ENCODE measurements at regions not wholly inside any gene's neighbourhood (a gene's known extent, or its start where the extent isn't known, plus 50 kb on each side); places are given as distances from the start of the nearest gene placed in this dataset.

- no peak for ATAC-seq
- Histone ChIP-seq H3K4me1 (ENCODE audit: insufficient read depth, low read length) (peaks cover 17% of the 10 kb centered on the region), H3K4me2 (ENCODE audit: low read length) (no peak overlapping the region), H2AFZ (ENCODE audit: low read length) (no peak overlapping the region), H3K79me2 (ENCODE audit: low read length) (no peaks in the 10 kb centered on the region), H3K27ac (ENCODE audit: low read length) (no peak overlapping the region), H3F3A (ENCODE audit: low read length, unreplicated experiment) (peaks cover under 1% of the 10 kb centered on the region), H3K4me3 (ENCODE audit: low read length) (no peak overlapping the region), H3K27me3 (ENCODE audit: low read length) (no peaks in the 10 kb centered on the region), H3K9me3 (ENCODE audit: low read length) (no peaks in the 10 kb centered on the region), H3K36me3 (ENCODE audit: low read depth, low read length) (no peaks in the 10 kb centered on the region), H3K9ac (ENCODE audit: low read length) (no peak overlapping the region), H3K9me2 (replicated peaks; ENCODE audit: low read length) (no peaks in the 10 kb centered on the region), H4K20me1 (ENCODE audit: low read length) (no peaks in the 10 kb centered on the region)
- ChIA-PET POLR2A (ENCODE audit: unreplicated experiment) (no interaction called here), CTCF (no interaction called here)
- intact Hi-C loops (cut with micrococcal nuclease) = no loop called here
- no TSS peak for BruUV-seq (replicated peaks)
- no peak for TF ChIP-seq EZH2phosphoT487 (IDR thresholded peaks at IDR 0.05; ENCODE audit: borderline replicate concordance, low read length)
- TF ChIP-seq EZH2 (IDR thresholded peaks at IDR 0.05; ENCODE audit: low read length, unreplicated experiment) = no peak
- no peak for DNase-seq
Measured at GRCh38 chr2:19251554-19251953, 106.9 kb downstream of the OSR1 start.

- Histone ChIP-seq H3K79me2 (ENCODE audit: low read length) (no peaks in the 10 kb centered on the region), H3K27ac (ENCODE audit: low read length) (no peak overlapping the region), H3K27me3 (ENCODE audit: low read length) (no peaks in the 10 kb centered on the region), H3K4me3 (ENCODE audit: low read length) (no peak overlapping the region), H3K9ac (ENCODE audit: low read length) (no peak overlapping the region), H3K4me2 (ENCODE audit: low read length) (no peak overlapping the region), H3K9me3 (ENCODE audit: low read length) (no peaks in the 10 kb centered on the region), H4K20me1 (ENCODE audit: low read length) (no peaks in the 10 kb centered on the region), H3K9me2 (replicated peaks; ENCODE audit: low read length) (no peaks in the 10 kb centered on the region), H3F3A (ENCODE audit: low read length, unreplicated experiment) (no peaks in the 10 kb centered on the region), H3K4me1 (ENCODE audit: insufficient read depth, low read length) (peaks cover 12% of the 10 kb centered on the region), H3K36me3 (ENCODE audit: low read depth, low read length) (no peaks in the 10 kb centered on the region), H2AFZ (ENCODE audit: low read length) (no peak overlapping the region)
- DNase-seq (no peak), ATAC-seq (no peak)
- intact Hi-C loops (cut with micrococcal nuclease) = no loop called here
- TF ChIP-seq EZH2 (IDR thresholded peaks at IDR 0.05; ENCODE audit: low read length, unreplicated experiment) = no peak
- TF ChIP-seq CTCF (conservative IDR thresholded peaks at IDR 0.05; ENCODE audit: low read depth, low read length) = no peak
- no peak for TF ChIP-seq EZH2phosphoT487 (IDR thresholded peaks at IDR 0.05; ENCODE audit: borderline replicate concordance, low read length)
- CTCF ChIA-PET = no interaction called here
- POLR2A ChIA-PET (ENCODE audit: unreplicated experiment) = interaction anchor here (0.7 kb wide), 1 partner anchor 33 kb away, joined by 3 read pairs; no protein-coding TSS in a partner anchor
- no TSS peak for BruUV-seq (replicated peaks)
Measured at GRCh38 chr2:19250906-19251305, 107.5 kb downstream of the OSR1 start.

- Histone ChIP-seq H3K27me3 (ENCODE audit: low read length) (no peaks in the 10 kb centered on the region), H3K4me2 (ENCODE audit: low read length) (no peak overlapping the region), H3K9me2 (replicated peaks; ENCODE audit: low read length) (no peaks in the 10 kb centered on the region), H2AFZ (ENCODE audit: low read length) (no peak overlapping the region), H3K4me1 (ENCODE audit: insufficient read depth, low read length) (peaks cover 6% of the 10 kb centered on the region; the same call in 1 of the 2 replicates), H4K20me1 (ENCODE audit: low read length) (no peaks in the 10 kb centered on the region), H3K9ac (ENCODE audit: low read length) (no peak overlapping the region), H3F3A (ENCODE audit: low read length, unreplicated experiment) (no peaks in the 10 kb centered on the region), H3K4me3 (ENCODE audit: low read length) (no peak overlapping the region), H3K79me2 (ENCODE audit: low read length) (no peaks in the 10 kb centered on the region), H3K27ac (ENCODE audit: low read length) (no peak overlapping the region), H3K9me3 (ENCODE audit: low read length) (no peaks in the 10 kb centered on the region), H3K36me3 (ENCODE audit: low read depth, low read length) (no peaks in the 10 kb centered on the region)
- POLR2A ChIA-PET (ENCODE audit: unreplicated experiment) = no interaction called here
- TF ChIP-seq CTCF (conservative IDR thresholded peaks at IDR 0.05; ENCODE audit: low read depth, low read length) = no peak
- TF ChIP-seq EZH2phosphoT487 (IDR thresholded peaks at IDR 0.05; ENCODE audit: borderline replicate concordance, low read length) = no peak
- no peak for TF ChIP-seq EZH2 (IDR thresholded peaks at IDR 0.05; ENCODE audit: low read length, unreplicated experiment)
- CTCF ChIA-PET = no interaction called here
- BruUV-seq (replicated peaks) = no TSS peak
- ATAC-seq (no peak), DNase-seq (no peak)
- intact Hi-C loops (cut with micrococcal nuclease) = no loop called here
Measured at GRCh38 chr2:19247186-19247585, 111.2 kb downstream of the OSR1 start.
